SK-N-MC (cell line): ENCODE measurements at regions not wholly inside any gene's neighbourhood (a gene's known extent, or its start where the extent isn't known, plus 50 kb on each side); places are given as distances from the start of the nearest gene placed in this dataset.
"Not testable (repeated sequence)": the region's sequence is repeated elsewhere in the genome, so short reads cannot be mapped to it uniquely, and the experiment has no call there.

Experiments
- DNase-seq: peaks from one replicate; pipeline ENCODE4 v3.0.0-alpha.2; 2011; ENCODE audit warnings: low read depth, low spot score
- H3K27ac ChIP-seq: fragments of 200-600 bp; sonication (generic); 2 replicates; pipeline ENCODE4 v1.5.1; 2016; ENCODE audit warnings: mixed run types
- H3K36me3 ChIP-seq: fragments of 200-600 bp; sonication (generic); 2 replicates; pipeline ENCODE4 v1.6.1; 2017; ENCODE audit warnings: antibody characterized with exemption, low read length, mixed read lengths; ENCODE audit not compliant: insufficient read depth
- H3K4me3 ChIP-seq: fragments of 200-600 bp; sonication (generic); 2 replicates; pipeline ENCODE4 v1.5.1; 2016
- H3K9ac ChIP-seq: fragments of 200-600 bp; sonication (generic); 2 replicates; pipeline ENCODE4 v1.8.0; 2017; ENCODE audit warnings: mixed run types, mixed read lengths; ENCODE audit not compliant: insufficient read length
- H3K9me3 ChIP-seq: fragments of 200-600 bp; sonication (generic); 2 replicates; pipeline ENCODE4 v1.6.1; 2017; ENCODE audit warnings: low read depth, mild to moderate bottlenecking, antibody characterized with exemption, low read length, moderate library complexity, mixed read lengths
- EZH2 ChIP-seq: fragments of 200-600 bp; sonication (generic); IDR thresholded peaks from one replicate; pipeline ENCODE4 v1.6.1; 2017; ENCODE audit warnings: antibody characterized with exemption
- FOXP2 ChIP-seq: optimal IDR thresholded peaks from 2 replicates; pipeline ENCODE3; 2011; ENCODE audit warnings: mild to moderate bottlenecking, moderate library complexity; ENCODE audit not compliant: insufficient read depth; ENCODE audit errors: extremely low read length, control extremely low read depth
- POLR2AphosphoS5 ChIP-seq: IDR thresholded peaks from 2 replicates; pipeline ENCODE4 v1.6.1; 2012; ENCODE audit warnings: mild to moderate bottlenecking, low read depth, low read length, borderline replicate concordance

DNA sequence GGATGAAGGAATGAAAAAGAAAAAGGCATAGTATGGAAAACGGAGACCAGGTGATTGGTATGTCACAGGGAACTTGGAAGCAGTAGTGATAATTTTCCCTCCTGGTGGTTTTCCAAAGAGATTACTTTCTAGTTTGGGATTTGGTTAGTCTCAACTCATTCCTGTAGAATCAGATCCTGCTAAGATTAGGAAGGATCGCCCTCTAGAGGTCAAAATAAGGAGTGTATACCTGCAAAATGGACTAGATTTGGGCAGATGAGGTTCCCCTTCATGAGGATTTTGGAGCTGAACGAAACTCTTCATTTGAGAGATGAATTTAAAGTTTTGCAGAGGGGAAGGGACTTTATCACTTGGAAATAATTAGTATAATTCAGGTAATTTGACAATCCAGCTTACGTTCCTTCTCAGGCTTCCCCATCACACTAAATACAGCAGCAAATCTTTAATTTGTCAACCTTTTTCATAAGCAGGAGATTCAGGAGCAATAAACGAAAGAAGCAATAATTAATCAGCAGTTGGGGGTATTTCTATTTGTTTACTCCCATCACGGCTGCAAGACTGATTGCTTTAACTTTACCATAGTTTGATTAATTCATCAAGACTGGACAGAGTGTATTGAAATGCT is 65.2 kb downstream of the CCDC195 start:
- Histone ChIP-seq H3K27ac (no peak overlapping the region), H3K9me3 (no peaks in the 10 kb centered on the region), H3K9ac (no peak overlapping the region)

DNA sequence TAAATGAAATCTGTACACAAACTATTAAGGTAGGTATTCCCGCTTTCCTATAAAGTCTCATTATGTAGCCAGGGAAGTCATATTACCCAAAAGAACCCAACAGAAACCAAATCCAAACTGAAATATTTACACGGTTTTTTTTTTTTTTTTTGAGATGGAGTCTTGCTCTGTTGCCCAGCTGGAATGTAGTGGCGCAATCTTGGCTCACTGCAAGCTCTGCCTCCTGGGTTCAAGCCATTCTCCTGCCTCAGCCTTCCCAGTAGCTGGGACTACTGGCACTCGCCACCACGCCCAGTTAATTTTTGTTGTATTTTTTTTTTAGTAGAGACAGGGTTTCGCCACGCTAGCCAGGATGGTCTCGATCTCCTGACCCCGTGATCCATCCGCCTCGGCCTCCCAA is 62.5 kb upstream of the CUL3 start:
- H3K9ac ChIP-seq, H3K9me3 ChIP-seq, DNase-seq, H3K27ac ChIP-seq, H3K36me3 ChIP-seq, H3K4me3 ChIP-seq: not testable (repeated sequence)

More for the DNA sequence above, 65.2 kb downstream of the CCDC195 start:
- no peak for TF ChIP-seq POLR2AphosphoS5
- no peak for TF ChIP-seq EZH2
- TF ChIP-seq FOXP2: no peak
- DNase-seq: no peak
- H3K4me3 ChIP-seq: no peak overlapping the region
- no peaks in the 10 kb centered on the region for H3K36me3 ChIP-seq

DNA sequence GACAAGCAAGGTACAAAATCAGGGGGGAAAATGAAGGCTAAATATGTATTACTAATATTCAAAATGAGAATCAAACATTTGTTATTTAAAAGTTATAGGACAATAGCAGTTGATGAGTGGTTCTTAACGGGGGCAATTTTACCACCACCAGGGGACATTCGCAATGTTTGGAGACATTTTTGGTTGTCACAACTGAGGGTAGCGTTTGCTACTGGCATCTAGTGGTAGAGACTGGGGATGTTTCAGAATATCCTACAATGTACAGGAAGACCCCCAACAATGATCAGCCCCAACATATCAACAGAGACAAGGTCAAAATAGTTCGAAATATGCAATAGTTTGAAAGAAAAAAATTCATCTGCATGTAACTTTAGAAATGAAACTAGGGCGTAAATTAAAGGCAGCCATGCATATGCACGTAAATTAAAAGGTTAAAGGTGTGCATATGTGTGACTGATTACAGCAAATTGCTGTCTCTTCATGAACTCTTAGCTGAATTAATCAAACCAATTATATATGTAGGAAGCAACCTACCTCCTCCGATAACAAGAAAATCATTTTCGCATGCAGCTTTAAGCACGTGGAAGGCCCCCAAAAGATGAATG is 61.2 kb upstream of the CUL3 start:
- H3K9me3 ChIP-seq: no peaks in the 10 kb centered on the region
- no peak for TF ChIP-seq FOXP2
- no peak for TF ChIP-seq POLR2AphosphoS5
- TF ChIP-seq EZH2: no peak
- 0 out of 2 replicates have a peak overlapping the region, but pooled peaks have one; percentile 14 for H3K4me3 ChIP-seq
- no peaks in the 10 kb centered on the region for H3K36me3 ChIP-seq
- DNase-seq: no peak
- H3K27ac ChIP-seq: no peak overlapping the region
- H3K9ac ChIP-seq: no peak overlapping the region

DNA sequence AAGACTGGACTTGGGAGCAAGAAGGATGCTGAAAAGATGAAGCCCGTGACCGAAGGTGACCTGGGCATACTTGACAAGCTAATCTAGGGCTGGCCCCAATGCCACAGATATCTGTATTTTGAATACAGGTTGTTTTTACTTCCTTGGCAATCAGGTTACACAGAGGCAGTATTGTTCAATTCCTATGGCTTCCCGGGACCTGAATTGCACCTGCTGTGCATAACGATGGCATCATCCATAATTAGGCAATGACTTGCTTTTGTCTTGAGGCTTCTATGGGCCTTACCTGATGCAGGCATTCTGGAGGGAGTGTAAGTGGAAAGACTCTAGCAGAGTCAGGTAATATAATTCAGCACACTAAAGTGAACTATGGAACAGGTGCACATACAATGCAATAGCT is 60.6 kb upstream of the CUL3 start:
- Histone ChIP-seq H3K9ac (no peak overlapping the region), H3K4me3 (no peak overlapping the region), H3K36me3 (no peaks in the 10 kb centered on the region), H3K27ac (no peak overlapping the region), H3K9me3 (no peaks in the 10 kb centered on the region)
- no peak for DNase-seq
- TF ChIP-seq FOXP2: no peak
- no peak for TF ChIP-seq EZH2
- no peak for TF ChIP-seq POLR2AphosphoS5

DNA sequence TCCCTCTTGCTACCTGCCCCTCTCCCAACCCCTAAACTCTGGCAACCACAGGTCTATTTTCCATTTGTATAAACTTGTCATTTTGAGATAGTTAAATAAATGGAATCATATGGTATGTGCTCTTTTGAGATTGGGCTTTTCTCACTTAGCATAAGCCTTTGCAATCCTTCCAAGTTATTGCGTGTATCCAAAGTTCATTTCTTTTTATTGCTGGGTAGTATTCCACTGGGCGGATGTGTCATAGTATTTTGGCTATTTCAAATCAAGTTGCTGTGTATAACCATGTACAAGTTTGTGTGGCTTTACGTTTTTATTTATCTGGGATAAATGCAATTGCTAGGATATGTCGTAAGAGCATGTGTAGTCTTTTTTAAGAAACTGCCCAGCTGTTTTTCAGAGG is 55.5 kb upstream of the CUL3 start:
- Histone ChIP-seq H3K4me3 (no peak overlapping the region), H3K36me3 (no peaks in the 10 kb centered on the region), H3K27ac (no peak overlapping the region), H3K9me3 (no peaks in the 10 kb centered on the region), H3K9ac (no peak overlapping the region)
- no peak for DNase-seq
- TF ChIP-seq POLR2AphosphoS5 (no peak), EZH2 (no peak), FOXP2 (no peak)

DNA sequence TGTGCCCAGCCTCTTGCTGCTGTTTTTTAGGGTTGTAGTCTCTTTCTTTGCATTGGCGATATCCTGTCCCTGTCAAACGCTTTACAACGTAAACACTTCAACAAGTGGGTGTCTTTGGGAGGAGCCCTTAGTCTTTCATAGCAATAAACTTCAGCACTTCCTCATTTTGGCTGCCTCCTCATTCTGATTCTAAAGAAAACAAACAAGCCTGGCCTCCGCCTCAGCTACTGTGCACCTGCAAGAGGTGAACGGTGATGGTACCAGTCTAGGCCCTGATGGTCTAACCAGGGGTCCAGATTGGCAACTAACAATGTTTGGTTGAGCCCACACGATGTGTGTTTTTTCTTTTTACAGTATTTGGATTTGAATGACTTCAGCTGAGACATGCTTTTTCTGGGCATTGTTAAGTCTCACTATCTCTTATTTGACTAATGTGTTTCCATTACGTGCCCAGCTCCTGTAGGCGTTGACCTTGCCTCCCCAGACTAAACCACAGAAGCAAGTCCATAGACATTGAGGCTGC is 53.2 kb upstream of the CUL3 start:
- H3K27ac ChIP-seq: peak overlapping the region; percentile 71
- no peak for DNase-seq
- H3K9ac ChIP-seq: no peak overlapping the region
- TF ChIP-seq FOXP2: no peak
- TF ChIP-seq POLR2AphosphoS5: no peak
- no peak for TF ChIP-seq EZH2
- H3K36me3 ChIP-seq: no peaks in the 10 kb centered on the region
- H3K4me3 ChIP-seq: no peak overlapping the region
- no peaks in the 10 kb centered on the region for H3K9me3 ChIP-seq
